ENCODE measurements at regions not wholly inside any gene's neighbourhood (a gene's known extent, or its start where the extent isn't known, plus 50 kb on each side); places are given as distances from the start of the nearest gene placed in this dataset.

- intact Hi-C loops (cut with micrococcal nuclease): no loop called here
- Histone ChIP-seq H3K36me3 (ENCODE audit: low read depth, low read length) (peaks cover 15% of the 10 kb centered on the region), H3K27me3 (ENCODE audit: low read length) (no peaks in the 10 kb centered on the region), H3K9me2 (replicated peaks; ENCODE audit: low read length) (no peaks in the 10 kb centered on the region), H3K9me3 (ENCODE audit: low read length) (no peaks in the 10 kb centered on the region), H3K27ac (ENCODE audit: low read length) (no peak overlapping the region), H3K4me3 (ENCODE audit: low read length) (no peak overlapping the region), H2AFZ (ENCODE audit: low read length) (no peak overlapping the region), H3K9ac (ENCODE audit: low read length) (no peak overlapping the region), H3K4me2 (ENCODE audit: low read length) (no peak overlapping the region), H3K4me1 (ENCODE audit: insufficient read depth, low read length) (no peaks in the 10 kb centered on the region), H4K20me1 (ENCODE audit: low read length) (no peaks in the 10 kb centered on the region), H3K79me2 (ENCODE audit: low read length) (no peaks in the 10 kb centered on the region), H3F3A (ENCODE audit: low read length, unreplicated experiment) (no peaks in the 10 kb centered on the region)
- TF ChIP-seq EZH2 (IDR thresholded peaks at IDR 0.05; ENCODE audit: low read length, unreplicated experiment): no peak
- POLR2A ChIA-PET (ENCODE audit: unreplicated experiment): no interaction called here
- CTCF ChIA-PET: no interaction called here
- ATAC-seq (no peak), DNase-seq (no peak)
- BruUV-seq (replicated peaks): no TSS peak
These were observed 64.3 kb upstream of the CD99 start for GRCh38 chrX:2626750-2627149.

DNA sequence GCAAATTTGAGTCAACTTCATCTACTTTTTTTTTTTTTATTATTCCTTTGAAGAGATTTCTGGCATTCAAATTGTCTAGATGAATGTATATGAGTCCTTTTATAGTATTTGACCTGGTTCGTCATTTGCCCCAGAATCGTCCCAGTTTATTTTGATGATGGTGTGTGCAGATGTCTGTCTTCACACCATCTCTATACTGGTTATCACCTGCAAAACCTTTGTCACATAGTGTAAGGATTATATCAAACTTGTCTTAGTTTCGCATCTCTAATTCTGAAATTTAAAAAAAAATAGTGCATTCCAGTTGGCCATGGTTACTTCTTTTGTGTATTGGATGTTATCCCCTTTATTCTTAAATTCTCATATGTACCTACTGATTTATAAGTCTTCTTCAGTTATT, 70.5 kb upstream of the CD99 start:
- Histone ChIP-seq H3K9me3 (ENCODE audit: low read length) (no peaks in the 10 kb centered on the region), H2AFZ (ENCODE audit: low read length) (no peak overlapping the region), H3K27me3 (ENCODE audit: low read length) (no peaks in the 10 kb centered on the region), H3K36me3 (ENCODE audit: low read depth, low read length) (no peaks in the 10 kb centered on the region), H4K20me1 (ENCODE audit: low read length) (no peaks in the 10 kb centered on the region), H3F3A (ENCODE audit: low read length, unreplicated experiment) (no peaks in the 10 kb centered on the region), H3K4me1 (ENCODE audit: insufficient read depth, low read length) (no peaks in the 10 kb centered on the region), H3K4me2 (ENCODE audit: low read length) (no peak overlapping the region), H3K27ac (ENCODE audit: low read length) (no peak overlapping the region), H3K9me2 (replicated peaks; ENCODE audit: low read length) (no peaks in the 10 kb centered on the region), H3K4me3 (ENCODE audit: low read length) (no peak overlapping the region), H3K9ac (ENCODE audit: low read length) (no peak overlapping the region), H3K79me2 (ENCODE audit: low read length) (no peaks in the 10 kb centered on the region)
- DNase-seq (no peak), ATAC-seq (no peak)
- ChIA-PET POLR2A (ENCODE audit: unreplicated experiment) (no interaction called here), CTCF (no interaction called here)
- intact Hi-C loops (cut with micrococcal nuclease): no loop called here
- BruUV-seq (replicated peaks): no TSS peak
- TF ChIP-seq, protein P1, sequence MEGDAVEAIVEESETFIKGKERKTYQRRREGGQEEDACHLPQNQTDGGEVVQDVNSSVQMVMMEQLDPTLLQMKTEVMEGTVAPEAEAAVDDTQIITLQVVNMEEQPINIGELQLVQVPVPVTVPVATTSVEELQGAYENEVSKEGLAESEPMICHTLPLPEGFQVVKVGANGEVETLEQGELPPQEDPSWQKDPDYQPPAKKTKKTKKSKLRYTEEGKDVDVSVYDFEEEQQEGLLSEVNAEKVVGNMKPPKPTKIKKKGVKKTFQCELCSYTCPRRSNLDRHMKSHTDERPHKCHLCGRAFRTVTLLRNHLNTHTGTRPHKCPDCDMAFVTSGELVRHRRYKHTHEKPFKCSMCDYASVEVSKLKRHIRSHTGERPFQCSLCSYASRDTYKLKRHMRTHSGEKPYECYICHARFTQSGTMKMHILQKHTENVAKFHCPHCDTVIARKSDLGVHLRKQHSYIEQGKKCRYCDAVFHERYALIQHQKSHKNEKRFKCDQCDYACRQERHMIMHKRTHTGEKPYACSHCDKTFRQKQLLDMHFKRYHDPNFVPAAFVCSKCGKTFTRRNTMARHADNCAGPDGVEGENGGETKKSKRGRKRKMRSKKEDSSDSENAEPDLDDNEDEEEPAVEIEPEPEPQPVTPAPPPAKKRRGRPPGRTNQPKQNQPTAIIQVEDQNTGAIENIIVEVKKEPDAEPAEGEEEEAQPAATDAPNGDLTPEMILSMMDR (conservative IDR thresholded peaks at IDR 0.05; ENCODE audit: low read depth, low read length): no peak
- no peak for TF ChIP-seq EZH2 (IDR thresholded peaks at IDR 0.05; ENCODE audit: low read length, unreplicated experiment)
- TF ChIP-seq EZH2phosphoT487 (IDR thresholded peaks at IDR 0.05; ENCODE audit: borderline replicate concordance, low read length): no peak

GRCh38 chrX:2618516-2618915, 72.6 kb upstream of the CD99 start:
- H4K20me1 ChIP-seq (ENCODE audit: low read length): no peaks in the 10 kb centered on the region
- ChIA-PET POLR2A (ENCODE audit: unreplicated experiment) (no interaction called here), CTCF (no interaction called here)
- DNase-seq: no peak
- H3K27me3 ChIP-seq (ENCODE audit: low read length): no peaks in the 10 kb centered on the region
- no peak overlapping the region for H3K27ac ChIP-seq (ENCODE audit: low read length)
- H3K9me3 ChIP-seq (ENCODE audit: low read length): no peaks in the 10 kb centered on the region
- no peaks in the 10 kb centered on the region for H3K9me2 ChIP-seq (replicated peaks; ENCODE audit: low read length)
- BruUV-seq (replicated peaks): no TSS peak
- H3K4me1 ChIP-seq (ENCODE audit: insufficient read depth, low read length): peaks cover 3% of the 10 kb centered on the region; the same call in 1 of the 2 replicates
- no peak overlapping the region for H3K4me3 ChIP-seq (ENCODE audit: low read length)
- H3K4me2 ChIP-seq (ENCODE audit: low read length): no peak overlapping the region
- no peak overlapping the region for H3K9ac ChIP-seq (ENCODE audit: low read length)
- no peak overlapping the region for H2AFZ ChIP-seq (ENCODE audit: low read length)
- H3F3A ChIP-seq (ENCODE audit: low read length, unreplicated experiment): no peaks in the 10 kb centered on the region
- H3K36me3 ChIP-seq (ENCODE audit: low read depth, low read length): no peaks in the 10 kb centered on the region
- TF ChIP-seq EZH2phosphoT487 (IDR thresholded peaks at IDR 0.05; ENCODE audit: borderline replicate concordance, low read length): no peak
- TF ChIP-seq EZH2 (IDR thresholded peaks at IDR 0.05; ENCODE audit: low read length, unreplicated experiment): no peak
- TF ChIP-seq, protein P1 (conservative IDR thresholded peaks at IDR 0.05; ENCODE audit: low read depth, low read length): no peak
- intact Hi-C loops (cut with micrococcal nuclease): no loop called here
- no peak for ATAC-seq
- no peaks in the 10 kb centered on the region for H3K79me2 ChIP-seq (ENCODE audit: low read length)
